ENCODE measurements at regions not wholly inside any gene's neighbourhood (a gene's known extent, or its start where the extent isn't known, plus 50 kb on each side); places are given as distances from the start of the nearest gene placed in this dataset.
"Not testable (repeated sequence)": the region's sequence is repeated elsewhere in the genome, so short reads cannot be mapped to it uniquely, and the experiment has no call there.

- H3K4me1 ChIP-seq: no peaks in the 10 kb centered on the region
Observed at GRCh38 chr3:88262527-88262926, 112.8 kb downstream of the C3orf38 start.

DNA sequence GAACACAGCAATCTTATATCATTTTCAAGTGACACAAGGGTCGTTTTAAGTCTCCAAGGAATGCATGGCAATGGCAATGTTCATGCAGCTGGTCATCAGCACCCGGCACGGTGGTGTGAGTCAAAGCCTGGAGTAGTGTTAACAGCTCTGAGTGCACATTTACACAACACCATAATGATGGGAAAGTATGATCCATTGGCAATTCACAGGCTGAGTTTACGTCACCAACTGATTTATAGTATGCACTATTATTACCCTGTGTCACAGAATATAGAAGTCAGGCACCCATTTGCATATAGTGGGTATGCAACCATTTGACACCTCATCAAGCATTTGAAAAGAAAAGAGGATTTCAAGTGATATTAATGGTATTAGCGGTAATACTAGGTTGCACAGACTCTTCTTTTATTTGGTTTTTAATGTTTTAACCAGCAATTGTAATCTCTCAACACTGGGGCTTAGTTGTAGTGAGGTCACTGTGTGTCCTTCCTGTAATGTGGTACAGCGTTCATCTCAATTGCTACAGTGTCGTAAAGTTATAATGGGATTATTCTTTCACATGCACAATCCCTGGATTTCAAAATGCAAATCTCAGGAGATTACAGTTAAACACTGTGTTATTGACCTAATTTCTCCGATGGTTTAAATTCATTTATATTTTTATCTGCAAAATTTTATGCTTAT is 113.8 kb downstream of the C3orf38 start:
- Histone ChIP-seq H3K4me1 (no peaks in the 10 kb centered on the region), H3K9me3 (replicated peaks) (no peaks in the 10 kb centered on the region), H3K27me3 (no peaks in the 10 kb centered on the region), H3K27ac (no peak overlapping the region), H3K36me3 (no peaks in the 10 kb centered on the region), H3K4me3 (no peak overlapping the region)
- no peak for DNase-seq

More at GRCh38 chr3:88262527-88262926, 112.8 kb downstream of the C3orf38 start:
- Histone ChIP-seq H3K27me3 (no peaks in the 10 kb centered on the region), H3K27ac (no peak overlapping the region), H3K4me3 (no peak overlapping the region), H3K36me3 (no peaks in the 10 kb centered on the region), H3K9me3 (replicated peaks) (no peaks in the 10 kb centered on the region)
- no peak for DNase-seq

GRCh38 chr3:88267441-88267840 is 117.7 kb downstream of the C3orf38 start:
- Histone ChIP-seq H3K36me3 (no peaks in the 10 kb centered on the region), H3K4me1 (no peaks in the 10 kb centered on the region), H3K4me3 (no peak overlapping the region), H3K27ac (no peak overlapping the region), H3K9me3 (replicated peaks) (no peaks in the 10 kb centered on the region), H3K27me3 (no peaks in the 10 kb centered on the region)
- no peak for DNase-seq

- Histone ChIP-seq H3K27ac (no peak overlapping the region), H3K27me3 (no peaks in the 10 kb centered on the region), H3K4me3 (no peak overlapping the region), H3K4me1 (no peaks in the 10 kb centered on the region), H3K9me3 (replicated peaks) (no peaks in the 10 kb centered on the region), H3K36me3 (no peaks in the 10 kb centered on the region)
- peak; percentile 16 to 33 for DNase-seq
Observed at GRCh38 chr3:88267847-88268246, 118.1 kb downstream of the C3orf38 start.

DNA sequence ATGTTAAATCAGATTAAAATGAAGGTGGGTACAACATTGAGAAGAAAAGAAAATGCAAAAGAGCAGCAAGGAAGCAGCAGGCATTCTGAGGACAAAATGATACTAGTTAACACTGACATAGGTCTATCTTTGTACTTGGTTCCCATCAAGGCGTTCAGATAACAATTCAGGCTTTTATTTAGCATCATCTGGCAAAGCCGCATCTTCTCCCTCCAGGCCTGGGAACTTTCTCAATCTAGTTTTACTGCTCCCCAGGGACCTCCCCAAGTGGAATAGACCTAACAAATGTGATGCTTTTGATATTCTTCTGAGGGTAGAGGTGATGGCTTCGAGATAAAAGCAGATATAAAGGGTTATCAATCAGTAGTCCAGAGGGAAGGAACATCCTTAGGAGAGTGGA is 130.6 kb downstream of the C3orf38 start:
- Histone ChIP-seq H3K4me1 (no peaks in the 10 kb centered on the region; the same call in 1 of the 2 replicates), H3K27ac (no peak overlapping the region), H3K9me3 (replicated peaks) (no peaks in the 10 kb centered on the region), H3K27me3 (no peaks in the 10 kb centered on the region), H3K4me3 (no peak overlapping the region), H3K36me3 (no peaks in the 10 kb centered on the region)
- DNase-seq: no peak

GRCh38 chr3:88282528-88283241 is 132.9 kb downstream of the C3orf38 start:
- DNase-seq: no peak
- H3K27me3 ChIP-seq: no peaks in the 10 kb centered on the region
- no peaks in the 10 kb centered on the region for H3K36me3 ChIP-seq
- H3K4me3 ChIP-seq: no peak overlapping the region
- H3K9me3 ChIP-seq (replicated peaks): no peaks in the 10 kb centered on the region
- H3K27ac ChIP-seq: no peak overlapping the region
- no peaks in the 10 kb centered on the region; the same call in 1 of the 2 replicates for H3K4me1 ChIP-seq

DNA sequence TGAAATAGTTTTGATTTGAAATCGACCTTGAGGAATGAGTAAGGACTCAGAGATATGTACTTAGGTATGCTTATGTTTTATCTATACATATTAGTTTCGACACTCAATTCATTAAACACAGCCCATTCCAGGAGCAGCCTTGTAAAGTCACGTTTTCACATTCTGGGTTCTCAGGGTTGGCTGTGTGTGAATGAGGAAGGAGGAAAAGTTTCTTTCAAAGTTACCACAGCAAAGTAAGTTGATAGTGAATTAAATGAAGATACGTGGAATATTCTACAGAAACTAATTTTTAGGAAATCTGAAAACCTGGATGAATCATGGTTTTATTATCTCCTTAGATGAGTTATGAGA is 133.5 kb downstream of the C3orf38 start:
- Histone ChIP-seq H3K36me3 (no peaks in the 10 kb centered on the region), H3K27ac (no peak overlapping the region), H3K4me1 (no peaks in the 10 kb centered on the region; the same call in 1 of the 2 replicates), H3K27me3 (no peaks in the 10 kb centered on the region), H3K4me3 (no peak overlapping the region), H3K9me3 (replicated peaks) (no peaks in the 10 kb centered on the region)
- DNase-seq: no peak

- Histone ChIP-seq H3K27ac (no peak overlapping the region), H3K4me3 (no peak overlapping the region), H3K36me3 (no peaks in the 10 kb centered on the region), H3K9me3 (replicated peaks) (no peaks in the 10 kb centered on the region), H3K27me3 (no peaks in the 10 kb centered on the region), H3K4me1 (no peaks in the 10 kb centered on the region)
- DNase-seq: no peak
Observed at GRCh38 chr3:88291486-88291885, 141.7 kb downstream of the C3orf38 start.

- no peaks in the 10 kb centered on the region for H3K4me1 ChIP-seq
- no peak for DNase-seq
- no peak overlapping the region for H3K27ac ChIP-seq
- no peaks in the 10 kb centered on the region for H3K36me3 ChIP-seq
- no peak overlapping the region for H3K4me3 ChIP-seq
- H3K9me3 ChIP-seq (replicated peaks): no peaks in the 10 kb centered on the region
- H3K27me3 ChIP-seq: no peaks in the 10 kb centered on the region
Observed at GRCh38 chr3:88298189-88298588, 148.4 kb downstream of the C3orf38 start.

DNA sequence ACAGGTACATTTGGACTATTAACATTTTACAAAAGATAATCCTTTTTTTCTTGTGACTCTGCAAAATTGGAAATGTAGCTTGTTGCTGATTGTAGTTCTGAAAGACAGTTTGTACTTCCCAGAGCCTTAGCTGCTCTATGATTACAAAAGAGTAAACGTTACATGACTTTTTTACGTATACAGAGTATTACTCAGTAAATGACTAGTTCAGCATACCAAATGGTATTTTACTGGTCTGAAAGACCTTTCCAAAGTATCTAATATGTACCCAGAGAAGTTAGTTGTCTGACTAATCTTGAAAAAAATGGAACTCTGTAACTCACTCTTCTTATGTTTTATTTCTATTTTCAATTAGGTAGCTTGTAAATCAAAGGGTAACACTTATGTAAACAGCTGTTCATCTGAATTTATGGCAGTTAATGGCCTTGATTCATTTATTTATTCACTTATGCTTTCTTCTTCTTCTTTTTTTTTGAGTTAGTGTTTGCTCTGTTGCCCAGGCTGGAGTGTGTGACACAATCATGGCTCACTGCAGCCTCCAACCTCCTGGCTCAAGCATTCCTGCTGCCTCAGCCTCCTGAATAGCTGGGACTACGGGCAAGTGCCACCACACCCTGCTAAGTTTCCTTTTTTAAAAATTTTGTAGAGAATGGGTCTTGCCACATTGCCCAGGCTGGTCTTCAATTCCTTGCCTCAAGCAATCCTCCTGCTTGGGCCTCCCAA is 151.7 kb downstream of the C3orf38 start:
- H3K9me3 ChIP-seq (replicated peaks): no peaks in the 10 kb centered on the region
- DNase-seq: no peak
- H3K27ac ChIP-seq: no peak overlapping the region
- H3K4me3 ChIP-seq: no peak overlapping the region
- no peaks in the 10 kb centered on the region for H3K4me1 ChIP-seq
- H3K27me3 ChIP-seq: no peaks in the 10 kb centered on the region
- no peaks in the 10 kb centered on the region for H3K36me3 ChIP-seq

DNA sequence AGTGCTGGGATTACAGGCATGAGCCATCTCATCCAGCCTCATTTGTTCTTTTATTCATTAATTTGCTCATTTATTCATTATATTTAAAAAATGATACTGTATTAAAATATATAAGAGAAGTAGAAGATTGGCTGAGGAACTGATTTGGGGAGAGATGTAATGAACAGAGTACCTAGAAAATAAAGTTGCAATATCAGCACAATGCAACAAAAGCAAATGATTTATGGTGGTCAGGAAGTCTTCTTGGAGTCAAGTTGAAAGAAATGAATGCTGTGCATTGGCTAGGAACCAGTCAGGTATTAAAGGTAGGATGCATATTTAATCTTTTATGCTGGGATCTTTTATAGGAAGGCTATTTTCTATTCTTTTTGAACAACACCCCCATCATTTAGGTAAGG is 152.2 kb downstream of the C3orf38 start:
- no peak for DNase-seq
- Histone ChIP-seq H3K4me3 (no peak overlapping the region), H3K27me3 (no peaks in the 10 kb centered on the region), H3K4me1 (no peaks in the 10 kb centered on the region), H3K9me3 (replicated peaks) (no peaks in the 10 kb centered on the region), H3K27ac (no peak overlapping the region), H3K36me3 (no peaks in the 10 kb centered on the region)

DNA sequence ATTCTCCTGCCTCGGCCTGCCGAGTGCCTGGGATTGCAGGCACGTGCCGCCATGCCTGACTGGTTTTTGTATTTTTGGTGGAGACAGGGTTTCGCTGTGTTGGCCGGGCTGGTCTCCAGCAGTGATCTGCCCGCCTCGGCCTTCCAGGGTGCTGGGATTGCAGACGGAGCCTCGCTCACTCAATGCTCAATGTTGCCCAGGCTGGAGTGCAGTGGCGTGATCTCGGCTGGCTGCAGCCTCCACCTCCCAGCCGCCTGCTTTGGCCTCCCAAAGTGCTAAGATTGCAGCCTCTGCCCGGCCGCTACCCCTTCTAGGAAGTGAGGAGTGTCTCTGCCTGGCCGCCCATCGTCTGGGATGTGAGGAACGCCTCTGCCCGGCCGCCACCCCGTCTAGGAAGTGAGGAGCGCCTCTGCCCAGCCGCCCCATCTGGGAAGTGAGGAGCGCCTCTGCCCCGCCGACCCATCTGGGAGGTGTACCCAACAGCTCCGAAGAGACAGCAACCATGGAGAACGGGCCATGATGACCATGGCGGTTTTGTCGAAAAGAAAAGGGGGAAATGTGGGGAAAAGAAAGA is 153.7 kb downstream of the C3orf38 start:
- not testable (repeated sequence) for H3K27ac ChIP-seq, H3K4me1 ChIP-seq, DNase-seq

DNA sequence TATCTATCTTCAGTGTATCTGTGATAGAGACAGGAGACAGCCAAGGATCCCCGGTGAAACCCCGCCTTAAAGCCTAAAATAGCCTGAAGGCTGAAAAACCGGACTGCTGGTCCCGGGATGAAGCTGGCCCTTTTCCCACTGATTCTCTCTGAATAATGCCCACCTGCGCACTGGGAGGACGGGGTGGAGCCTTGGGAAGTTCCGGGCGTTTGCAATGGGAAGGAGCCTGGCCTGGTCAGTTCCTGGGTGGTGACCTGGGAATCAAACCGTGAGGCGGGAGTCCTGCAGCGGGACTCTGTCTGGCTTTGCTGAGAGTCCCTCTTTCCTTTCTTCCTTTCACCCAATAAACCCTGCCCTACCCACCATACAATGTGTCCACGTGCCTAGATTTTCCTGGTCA is 157.9 kb downstream of the C3orf38 start:
- DNase-seq: no peak
- no peaks in the 10 kb centered on the region for H3K9me3 ChIP-seq (replicated peaks)
- H3K27ac ChIP-seq: no peak overlapping the region
- H3K4me1 ChIP-seq: no peaks in the 10 kb centered on the region
- H3K36me3 ChIP-seq: no peaks in the 10 kb centered on the region
- no peaks in the 10 kb centered on the region for H3K27me3 ChIP-seq
- no peak overlapping the region for H3K4me3 ChIP-seq

More for the DNA sequence above, 153.7 kb downstream of the C3orf38 start:
- not testable (repeated sequence) for H3K36me3 ChIP-seq; H3K4me3 ChIP-seq; H3K27me3 ChIP-seq; H3K9me3 ChIP-seq (replicated peaks)

- Histone ChIP-seq H3K27me3 (no peaks in the 10 kb centered on the region), H3K9me3 (replicated peaks) (no peaks in the 10 kb centered on the region), H3K27ac (no peak overlapping the region), H3K4me3 (no peak overlapping the region), H3K4me1 (no peaks in the 10 kb centered on the region), H3K36me3 (no peaks in the 10 kb centered on the region)
- peak in 1 of 2 experiments; percentile 12 for DNase-seq
Observed at GRCh38 chr3:88311826-88312225, 162.1 kb downstream of the C3orf38 start.

DNA sequence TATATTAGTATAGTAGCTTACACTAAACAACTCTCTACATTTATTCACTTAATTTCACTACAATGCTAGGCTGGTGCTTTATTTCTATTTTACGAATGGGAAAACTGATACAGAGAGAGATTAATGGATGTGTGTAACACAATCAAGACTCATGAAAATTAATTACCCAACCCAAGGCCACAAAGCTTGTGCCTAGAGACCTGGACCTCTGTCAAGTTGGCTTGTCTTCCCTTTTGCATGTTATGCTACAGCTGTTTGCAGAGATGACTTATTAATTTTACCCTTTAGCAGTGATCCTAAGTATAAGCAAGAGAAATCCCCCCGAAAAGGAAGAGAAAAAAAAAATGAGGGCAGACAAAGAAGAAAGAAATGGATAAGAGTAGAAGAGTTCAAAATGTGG is 162.5 kb downstream of the C3orf38 start:
- H3K27me3 ChIP-seq: no peaks in the 10 kb centered on the region
- H3K4me3 ChIP-seq: no peak overlapping the region
- no peak overlapping the region for H3K27ac ChIP-seq
- H3K4me1 ChIP-seq: no peaks in the 10 kb centered on the region
- no peaks in the 10 kb centered on the region for H3K36me3 ChIP-seq
- no peaks in the 10 kb centered on the region for H3K9me3 ChIP-seq (replicated peaks)
- no peak for DNase-seq
